ENCODE measurements at regions not wholly inside any gene's neighbourhood (a gene's known extent, or its start where the extent isn't known, plus 50 kb on each side); places are given as distances from the start of the nearest gene placed in this dataset.

DNA sequence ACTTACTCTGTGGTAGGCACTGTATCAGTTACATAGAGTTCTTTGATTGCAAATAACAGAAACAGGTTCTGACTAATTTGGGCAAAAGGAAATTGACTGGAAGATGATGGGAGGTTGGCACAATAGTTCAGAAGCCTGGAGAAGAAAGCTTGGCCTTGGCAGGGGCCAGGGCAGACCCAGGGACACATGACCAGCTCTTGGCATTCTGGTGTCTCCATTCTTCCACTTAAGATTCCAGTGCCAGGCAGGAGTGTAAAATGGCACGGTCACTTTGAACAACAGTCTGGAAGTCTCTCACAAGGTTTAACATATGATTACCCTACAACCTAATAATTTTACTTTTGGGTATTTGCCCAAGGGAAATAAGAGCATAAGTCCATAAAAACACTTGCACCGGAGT lies 175.9 kb downstream of the BCOR start:
- DNase-seq (ENCODE audit: insufficient read length) (no peak), FAIRE-seq (no peak)
- TF ChIP-seq POLR2A (IDR thresholded peaks at IDR 0.05; ENCODE audit: low read depth, low read length) (no peak), TAF1 (IDR thresholded peaks at IDR 0.05; ENCODE audit: borderline replicate concordance, low read depth, low read length) (no peak), POLR2AphosphoS5 (IDR thresholded peaks at IDR 0.05; ENCODE audit: low read depth, low read length) (no peak)

DNA sequence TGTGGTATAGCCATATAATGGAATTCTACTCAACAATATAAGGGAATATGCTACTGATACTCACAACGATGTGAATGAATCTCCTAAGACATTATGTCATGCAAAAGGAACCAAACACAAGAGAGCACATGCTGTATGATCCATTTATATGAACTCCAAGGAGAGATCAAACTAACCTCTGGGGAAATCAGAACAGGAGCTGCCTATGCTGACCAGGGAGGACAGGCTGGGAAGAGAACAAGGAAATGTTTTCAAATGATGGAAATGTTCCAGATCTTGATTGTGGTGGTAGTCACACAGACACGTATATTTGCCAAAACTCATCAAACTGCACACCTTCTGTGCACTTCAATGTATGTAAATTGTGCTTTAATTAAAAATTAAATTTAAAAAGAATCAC lies 175.3 kb downstream of the BCOR start:
- TF ChIP-seq POLR2AphosphoS5 (IDR thresholded peaks at IDR 0.05; ENCODE audit: low read depth, low read length): no peak
- TF ChIP-seq POLR2A (IDR thresholded peaks at IDR 0.05; ENCODE audit: low read depth, low read length): no peak
- TF ChIP-seq TAF1 (IDR thresholded peaks at IDR 0.05; ENCODE audit: borderline replicate concordance, low read depth, low read length): no peak
- DNase-seq (ENCODE audit: insufficient read length): no peak
- no peak for FAIRE-seq

DNA sequence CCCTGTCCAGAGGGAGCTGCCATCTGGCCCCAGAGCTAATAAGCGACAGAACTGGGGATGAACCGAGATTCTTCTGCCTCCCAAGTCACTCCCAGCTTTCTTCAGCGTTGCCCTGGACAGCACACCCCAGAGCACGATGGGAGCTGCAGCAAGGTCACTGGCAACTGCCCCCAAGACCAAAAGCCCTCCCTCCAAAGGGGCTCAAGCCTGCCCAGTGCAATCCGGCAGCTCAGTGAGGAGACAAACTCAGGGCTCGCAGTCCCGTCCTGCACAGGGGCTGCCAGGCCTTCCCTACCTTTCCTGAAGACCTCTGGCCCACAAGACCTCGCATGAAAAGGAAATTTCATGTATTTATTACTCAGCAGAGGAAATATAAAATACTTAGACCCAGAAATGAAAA lies 174.8 kb downstream of the BCOR start:
- TF ChIP-seq TAF1 (IDR thresholded peaks at IDR 0.05; ENCODE audit: borderline replicate concordance, low read depth, low read length) (no peak), POLR2A (IDR thresholded peaks at IDR 0.05; ENCODE audit: low read depth, low read length) (no peak), POLR2AphosphoS5 (IDR thresholded peaks at IDR 0.05; ENCODE audit: low read depth, low read length) (no peak)
- FAIRE-seq (no peak), DNase-seq (ENCODE audit: insufficient read length) (no peak)

DNA sequence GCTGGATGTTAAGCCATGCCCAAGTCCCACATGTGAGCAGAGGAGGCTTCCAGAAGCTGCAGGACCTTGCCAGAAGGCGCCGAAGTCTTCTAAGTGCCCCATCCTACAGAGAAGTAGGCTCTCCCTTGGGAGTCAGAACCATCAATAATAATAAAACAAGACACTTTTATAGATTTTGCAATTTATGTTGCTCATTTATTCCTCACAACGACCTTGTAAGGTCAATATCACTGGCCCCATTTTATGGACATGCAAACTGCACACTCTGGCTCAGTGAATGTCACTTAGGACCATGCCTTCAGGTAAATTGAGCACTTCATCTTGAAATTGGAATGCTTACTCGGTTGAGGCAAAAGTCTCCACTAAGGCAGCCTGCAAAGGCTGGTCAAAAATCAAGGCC lies 170.4 kb downstream of the BCOR start:
- TF ChIP-seq POLR2A (IDR thresholded peaks at IDR 0.05; ENCODE audit: low read depth, low read length): no peak
- TF ChIP-seq TAF1 (IDR thresholded peaks at IDR 0.05; ENCODE audit: borderline replicate concordance, low read depth, low read length): no peak
- TF ChIP-seq POLR2AphosphoS5 (IDR thresholded peaks at IDR 0.05; ENCODE audit: low read depth, low read length): no peak
- DNase-seq (ENCODE audit: insufficient read length) (no peak), FAIRE-seq (no peak)

DNA sequence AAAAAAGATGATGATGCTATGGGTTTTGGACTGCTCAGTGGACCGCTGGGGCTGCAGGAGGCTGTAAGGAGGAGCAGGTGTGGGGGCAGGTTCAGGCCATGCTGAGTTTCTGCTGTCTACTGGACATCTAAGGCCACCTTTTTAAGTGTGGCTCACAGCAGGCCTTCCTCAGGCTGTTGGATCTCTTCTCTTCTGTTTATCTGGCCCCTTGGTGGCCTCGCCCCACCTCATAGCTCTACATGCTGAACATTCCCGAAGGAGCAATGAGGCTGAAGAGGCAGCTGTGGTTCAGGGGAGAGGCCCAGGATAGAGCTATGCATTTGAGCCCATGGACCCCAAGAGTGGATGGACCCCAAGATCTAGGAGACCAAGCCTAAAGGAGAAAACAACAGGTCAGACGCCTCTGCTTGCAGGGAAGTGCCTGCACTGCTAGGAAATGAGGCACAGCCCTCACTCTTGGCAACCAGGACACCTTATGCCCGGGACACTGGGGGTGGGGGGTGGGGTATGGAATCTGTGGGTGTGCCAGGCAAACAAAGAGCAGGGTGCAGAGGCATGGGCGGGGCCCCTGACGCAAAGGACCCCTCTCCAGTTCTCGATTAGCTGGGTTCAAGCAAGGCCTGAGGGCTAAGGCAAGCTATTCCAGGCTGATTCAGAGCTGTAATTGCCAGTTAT lies 168.9 kb downstream of the BCOR start:
- no peak for FAIRE-seq
- TF ChIP-seq POLR2A (IDR thresholded peaks at IDR 0.05; ENCODE audit: low read depth, low read length) (no peak), TAF1 (IDR thresholded peaks at IDR 0.05; ENCODE audit: borderline replicate concordance, low read depth, low read length) (no peak), POLR2AphosphoS5 (IDR thresholded peaks at IDR 0.05; ENCODE audit: low read depth, low read length) (no peak)
- no peak for DNase-seq (ENCODE audit: insufficient read length)

DNA sequence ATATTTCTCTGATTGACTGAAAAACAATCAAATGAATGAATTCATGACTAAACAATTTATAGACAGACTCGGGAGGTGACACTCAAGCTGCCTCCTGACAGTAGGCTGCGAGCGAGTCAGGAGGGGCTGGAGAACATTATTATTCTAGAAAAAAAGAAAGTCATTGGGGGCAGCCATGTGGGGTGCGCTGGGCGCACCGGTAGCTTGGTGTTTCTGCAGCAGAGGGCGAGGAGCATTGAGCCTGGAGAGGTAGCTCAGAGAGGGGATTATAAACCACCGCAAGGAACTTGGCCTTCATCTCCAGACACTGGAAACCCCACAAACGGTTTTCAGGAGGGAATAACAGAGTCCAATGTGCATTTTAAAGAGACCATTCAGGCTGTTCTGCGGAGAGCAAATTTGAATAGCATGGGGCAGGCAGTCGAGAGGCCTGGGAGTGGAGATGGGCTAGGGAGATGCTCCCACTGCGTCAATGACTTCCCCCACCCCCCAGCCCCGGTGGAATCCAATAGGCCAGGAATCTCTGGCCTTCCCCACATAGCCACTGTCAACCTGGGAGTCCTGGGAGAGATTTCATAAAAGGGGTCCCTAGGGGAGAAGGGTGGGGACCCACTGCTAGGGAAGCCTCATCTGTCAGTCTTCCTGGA lies 168.3 kb downstream of the BCOR start:
- FAIRE-seq (no peak), DNase-seq (ENCODE audit: insufficient read length) (no peak)
- TF ChIP-seq POLR2AphosphoS5 (IDR thresholded peaks at IDR 0.05; ENCODE audit: low read depth, low read length) (no peak), POLR2A (IDR thresholded peaks at IDR 0.05; ENCODE audit: low read depth, low read length) (no peak)

DNA sequence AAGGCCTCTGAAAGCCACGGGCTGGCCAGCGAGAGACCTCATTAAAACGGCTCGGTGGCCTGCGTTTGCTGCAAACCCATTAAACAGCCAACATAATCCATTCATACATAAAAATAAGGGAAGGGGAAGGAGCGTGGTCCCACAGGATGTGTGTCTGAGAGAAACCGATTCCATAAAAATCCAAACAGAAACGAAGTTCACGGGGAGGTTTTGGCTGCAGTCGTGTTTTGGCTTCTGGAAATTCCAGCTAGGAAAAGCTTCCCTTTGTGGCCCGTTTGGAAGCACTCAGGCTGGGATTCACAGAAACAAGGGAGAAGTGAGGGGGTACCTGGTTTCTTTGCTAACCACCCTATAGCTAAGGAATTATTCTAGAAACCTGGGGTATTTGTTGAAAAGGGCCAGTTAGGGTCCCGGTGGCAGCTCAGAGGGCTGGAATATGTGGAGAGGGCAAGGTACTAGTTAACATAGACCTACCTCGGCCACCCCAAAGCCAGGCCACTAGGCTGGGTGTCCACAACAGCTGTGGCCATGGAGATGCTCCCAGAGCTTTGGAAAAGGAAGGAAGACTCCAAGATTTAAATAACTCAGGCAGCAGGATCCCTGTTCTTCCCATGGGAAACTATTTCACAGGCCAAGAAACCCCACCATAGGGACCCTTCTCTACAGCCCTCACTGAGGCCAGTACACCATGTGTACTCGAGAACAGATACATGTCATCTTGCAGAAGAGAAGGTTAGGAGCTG lies 166.8 kb downstream of the BCOR start:
- DNase-seq (ENCODE audit: insufficient read length) (no peak), FAIRE-seq (no peak)
- no peak for TF ChIP-seq TAF1 (IDR thresholded peaks at IDR 0.05; ENCODE audit: borderline replicate concordance, low read depth, low read length)
- no peak for TF ChIP-seq POLR2A (IDR thresholded peaks at IDR 0.05; ENCODE audit: low read depth, low read length)
- no peak for TF ChIP-seq POLR2AphosphoS5 (IDR thresholded peaks at IDR 0.05; ENCODE audit: low read depth, low read length)

DNA sequence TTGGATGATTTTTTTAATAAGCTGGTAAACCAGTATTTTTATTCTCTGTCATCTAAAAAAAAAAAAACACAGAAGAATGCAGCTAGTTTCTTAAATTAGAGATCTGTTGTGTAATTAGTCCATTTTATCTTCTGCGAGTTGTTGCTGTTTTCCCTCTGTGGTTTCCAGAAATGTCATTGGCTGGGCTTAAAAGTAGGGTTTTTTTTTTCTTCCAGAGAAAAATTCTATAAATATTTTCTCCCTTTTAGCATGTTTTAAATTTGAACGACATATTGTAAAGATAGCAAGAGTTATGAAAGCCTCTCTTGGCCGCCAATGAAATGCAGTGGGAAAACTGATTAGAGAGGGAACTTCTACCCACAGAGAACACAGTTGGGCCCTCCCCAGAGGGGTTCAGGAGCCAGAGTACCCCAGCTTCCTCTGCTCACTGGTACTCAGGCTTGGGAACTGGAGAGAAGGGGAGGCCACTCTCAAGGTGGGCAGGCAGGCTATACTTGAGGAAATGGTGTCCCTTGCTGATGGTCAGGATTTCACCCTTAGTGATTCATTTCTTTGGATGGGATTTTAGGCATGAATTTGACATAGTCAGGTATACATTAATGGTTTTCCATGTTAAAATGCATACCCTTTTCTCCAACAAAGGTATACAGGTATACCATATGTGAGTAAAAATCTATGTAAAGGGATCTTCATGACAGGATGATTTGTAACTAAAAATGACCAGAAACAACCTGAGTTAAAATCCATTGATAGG lies 166.1 kb downstream of the BCOR start:
- no peak for FAIRE-seq
- TF ChIP-seq POLR2AphosphoS5 (IDR thresholded peaks at IDR 0.05; ENCODE audit: low read depth, low read length): no peak
- DNase-seq (ENCODE audit: insufficient read length): no peak

DNA sequence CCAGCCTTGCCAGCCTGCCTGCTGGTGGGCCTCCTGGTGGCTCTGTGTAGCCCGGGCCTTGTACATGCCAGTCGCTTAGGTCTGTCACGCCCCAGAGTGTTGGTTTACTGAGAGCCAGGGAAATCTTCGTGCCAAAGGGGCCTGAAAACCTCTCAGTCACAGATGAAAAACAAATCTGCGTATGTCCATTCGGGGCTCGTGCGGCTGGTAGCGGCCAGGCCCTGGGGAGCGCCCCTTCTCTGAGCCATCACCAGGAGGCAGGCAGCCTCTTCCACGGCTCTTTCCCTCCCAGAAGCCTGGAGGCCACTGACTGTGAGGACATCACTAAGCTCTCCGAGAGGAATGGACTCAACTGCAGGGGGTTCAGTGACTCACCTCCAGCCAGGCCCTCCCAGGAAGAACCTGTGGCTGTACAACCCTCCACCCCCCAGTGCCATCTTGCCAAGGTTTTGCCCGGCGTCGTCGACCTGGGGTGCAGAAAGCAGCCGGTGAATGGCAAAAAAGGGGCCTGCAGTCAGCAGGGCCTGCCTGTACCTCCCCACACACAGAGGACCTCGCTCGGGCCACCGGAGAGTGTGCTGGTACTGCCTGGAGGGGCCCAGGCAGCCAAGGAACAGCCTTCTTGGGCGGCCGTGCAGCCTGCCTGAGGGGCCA lies 162.2 kb downstream of the BCOR start:
- DNase-seq (ENCODE audit: insufficient read length): no peak
- no peak for FAIRE-seq
- TF ChIP-seq TAF1 (IDR thresholded peaks at IDR 0.05; ENCODE audit: borderline replicate concordance, low read depth, low read length): no peak
- no peak for TF ChIP-seq POLR2AphosphoS5 (IDR thresholded peaks at IDR 0.05; ENCODE audit: low read depth, low read length)
- TF ChIP-seq POLR2A (IDR thresholded peaks at IDR 0.05; ENCODE audit: low read depth, low read length): no peak

DNA sequence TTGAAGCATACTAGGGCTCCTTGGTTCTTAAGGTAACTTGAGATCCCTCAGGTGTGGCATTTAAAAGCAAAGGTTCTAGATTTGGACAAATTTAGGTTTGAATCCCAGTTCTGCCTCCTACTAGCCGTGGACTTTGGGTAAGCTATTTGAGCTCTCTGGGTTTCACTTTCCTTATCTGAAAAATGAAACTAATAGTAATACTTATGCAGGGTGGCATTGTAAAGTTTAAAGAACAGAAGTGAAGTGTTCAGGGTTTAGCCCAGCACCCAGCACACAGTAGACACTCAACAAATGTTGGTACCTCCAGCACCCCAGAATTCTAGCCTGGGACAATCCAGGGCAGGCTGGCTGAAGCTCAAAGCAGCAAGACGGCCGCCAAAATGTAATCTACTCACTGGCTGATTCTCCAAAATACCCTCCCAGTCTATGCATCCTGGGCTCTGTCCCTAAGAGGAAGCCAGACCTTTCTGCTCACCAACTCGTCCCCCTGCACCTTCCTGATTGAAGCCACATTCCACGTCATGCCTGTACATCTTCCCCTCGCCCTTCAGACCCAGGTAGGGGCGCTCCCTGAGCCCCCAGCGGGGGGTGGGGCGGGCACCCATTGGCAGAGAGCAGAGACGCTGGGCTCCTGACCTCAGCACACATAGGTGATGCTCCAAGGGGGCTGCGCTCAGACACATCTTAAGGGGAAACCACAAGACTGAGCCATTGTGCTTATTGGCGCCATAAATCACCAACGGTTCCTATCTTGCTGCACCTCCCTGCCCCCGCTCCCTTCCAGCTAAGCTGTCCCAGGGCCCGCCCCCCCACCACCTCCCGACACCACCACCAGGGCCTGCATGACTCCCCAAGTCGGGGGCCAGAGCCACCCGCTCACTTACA lies 160.6 kb downstream of the BCOR start:
- DNase-seq (ENCODE audit: insufficient read length) (no peak), FAIRE-seq (peak; percentile 92)
- TF ChIP-seq POLR2AphosphoS5 (IDR thresholded peaks at IDR 0.05; ENCODE audit: low read depth, low read length) (no peak), POLR2A (IDR thresholded peaks at IDR 0.05; ENCODE audit: low read depth, low read length) (no peak), TAF1 (IDR thresholded peaks at IDR 0.05; ENCODE audit: borderline replicate concordance, low read depth, low read length) (no peak)

All from GM12892 (cell line).